DND-41 (cell line): ENCODE measurements at regions not wholly inside any gene's neighbourhood (a gene's known extent, or its start where the extent isn't known, plus 50 kb on each side); places are given as distances from the start of the nearest gene placed in this dataset.

Source experiments
- ATAC-seq: fragments of 200-7000 bp; cut with Tn5 transposase; 3 replicates; pipeline ENCODE4 v1.9.1; 2021; ENCODE audit warnings: low read depth; ENCODE audit not compliant: insufficient read depth
- DNase-seq: peaks from one replicate; pipeline ENCODE4 v3.0.0-alpha.2; 2020
- H2AFZ ChIP-seq: 2 replicates; pipeline ENCODE4 v1.6.0; 2012; ENCODE audit warnings: low read depth, low read length
- H3K27ac ChIP-seq: 2 replicates; pipeline ENCODE4 v1.5.1; 2012; ENCODE audit warnings: low read length, inconsistent platforms
- H3K27me3 ChIP-seq: fragments of 200-600 bp; sonication (generic); 2 replicates; pipeline ENCODE4 v1.6.0; 2012; ENCODE audit warnings: low read length, mild to moderate bottlenecking, inconsistent platforms; ENCODE audit not compliant: insufficient read depth, poor library complexity
- H3K36me3 ChIP-seq: 2 replicates; pipeline ENCODE4 v1.5.1; 2012; ENCODE audit warnings: low read length, inconsistent platforms; ENCODE audit not compliant: insufficient read depth
- H3K4me1 ChIP-seq: 2 replicates; pipeline ENCODE4 v1.5.1; 2012; ENCODE audit warnings: mild to moderate bottlenecking, low read length; ENCODE audit not compliant: insufficient read depth
- H3K4me2 ChIP-seq: 2 replicates; pipeline ENCODE4 v1.6.0; 2012; ENCODE audit warnings: mild to moderate bottlenecking, moderate library complexity, low read length, inconsistent platforms; ENCODE audit not compliant: insufficient read depth
- H3K4me3 ChIP-seq, 2 experiments: fragments of 200-600 bp in 1 of 2; shearing (Covaris generic) in 1 of 2; 2 replicates each; pipeline ENCODE4 v1.5.1; 2012 to 2016; ENCODE audit warnings: inconsistent platforms in 2 of 2, low read length in 2 of 2, mild to moderate bottlenecking in 2 of 2, low read depth in 1 of 2, moderate library complexity in 1 of 2
- H3K79me2 ChIP-seq: 2 replicates; pipeline ENCODE4 v1.6.0; 2012; ENCODE audit warnings: low read length, inconsistent platforms; ENCODE audit not compliant: insufficient read depth
- H3K9ac ChIP-seq: 2 replicates; pipeline ENCODE4 v1.6.0; 2012; ENCODE audit warnings: low read depth, mild to moderate bottlenecking, inconsistent platforms, low read length, moderate library complexity
- H3K9me3 ChIP-seq: 2 replicates; pipeline ENCODE4 v1.5.1; 2012; ENCODE audit warnings: low read length, moderate library complexity, mild to moderate bottlenecking, inconsistent platforms; ENCODE audit not compliant: insufficient read depth, severe bottlenecking
- H4K20me1 ChIP-seq: 2 replicates; pipeline ENCODE4 v1.6.0; 2012; ENCODE audit warnings: low read length; ENCODE audit not compliant: insufficient read depth
- CTCF ChIP-seq: IDR thresholded peaks from 2 replicates; pipeline ENCODE4 v1.5.1; 2012; ENCODE audit warnings: borderline replicate concordance, low read length, moderate library complexity, mild to moderate bottlenecking; ENCODE audit not compliant: poor library complexity, severe bottlenecking; ENCODE audit errors: extremely low read depth
- EZH2 ChIP-seq: IDR thresholded peaks from 3 replicates; pipeline ENCODE4 v1.6.1; 2012; ENCODE audit warnings: borderline replicate concordance, low read depth, mild to moderate bottlenecking, moderate library complexity, low read length, inconsistent platforms; ENCODE audit not compliant: severe bottlenecking

- H2AFZ ChIP-seq: no peak overlapping the region
- no peaks in the 10 kb centered on the region for H3K4me1 ChIP-seq
- DNase-seq: no peak
- no peak for ATAC-seq
- no peak overlapping the region for H3K4me2 ChIP-seq
- H3K79me2 ChIP-seq: no peaks in the 10 kb centered on the region
- no peak overlapping the region for H3K27ac ChIP-seq
- no peak overlapping the region for H3K4me3 ChIP-seq
- H4K20me1 ChIP-seq: no peaks in the 10 kb centered on the region
- TF ChIP-seq CTCF (no peak), EZH2 (no peak)
- no peaks in the 10 kb centered on the region for H3K9me3 ChIP-seq
- H3K9ac ChIP-seq: no peak overlapping the region
- H3K27me3 ChIP-seq: no peaks in the 10 kb centered on the region
- no peaks in the 10 kb centered on the region for H3K36me3 ChIP-seq
These were observed 1587.4 kb downstream of the GRIK2 start for GRCh38 chr6:102980951-102981350.

DNA sequence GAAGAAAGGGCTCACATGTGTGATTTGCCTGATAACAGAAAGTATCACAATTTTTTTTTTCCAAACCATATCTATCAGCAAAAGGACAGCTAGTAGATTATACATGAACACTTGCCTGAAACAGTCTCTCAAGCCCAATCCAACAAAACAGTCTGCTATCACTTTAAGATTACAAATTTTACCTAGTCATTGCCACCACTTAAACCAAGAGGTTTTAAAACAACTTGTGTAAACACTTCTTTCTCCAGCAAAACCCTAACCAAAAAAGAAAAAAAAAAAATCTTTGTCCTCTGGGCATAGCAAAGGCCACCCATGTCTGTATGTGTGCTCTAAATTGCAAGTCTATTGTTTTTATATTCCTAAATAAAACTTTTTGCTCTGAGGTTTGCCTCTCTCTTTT is 1568.4 kb downstream of the GRIK2 start:
- no peaks in the 10 kb centered on the region for H3K79me2 ChIP-seq
- H2AFZ ChIP-seq: no peak overlapping the region
- H3K4me1 ChIP-seq: no peaks in the 10 kb centered on the region
- no peak overlapping the region for H3K27ac ChIP-seq
- no peak for DNase-seq
- ATAC-seq: no peak
- no peaks in the 10 kb centered on the region for H3K36me3 ChIP-seq
- H3K27me3 ChIP-seq: no peaks in the 10 kb centered on the region
- no peaks in the 10 kb centered on the region for H4K20me1 ChIP-seq
- TF ChIP-seq CTCF: no peak
- TF ChIP-seq EZH2: no peak
- H3K4me3 ChIP-seq: no peak overlapping the region
- H3K9ac ChIP-seq: no peak overlapping the region
- no peaks in the 10 kb centered on the region for H3K9me3 ChIP-seq
- no peak overlapping the region for H3K4me2 ChIP-seq

GRCh38 chr6:102950967-102951366 is 1557.5 kb downstream of the GRIK2 start:
- no peaks in the 10 kb centered on the region for H3K9me3 ChIP-seq
- H3K4me1 ChIP-seq: no peaks in the 10 kb centered on the region
- H2AFZ ChIP-seq: no peak overlapping the region
- H3K36me3 ChIP-seq: no peaks in the 10 kb centered on the region
- H3K9ac ChIP-seq: no peak overlapping the region
- H3K4me2 ChIP-seq: no peak overlapping the region
- no peak overlapping the region for H3K4me3 ChIP-seq
- ATAC-seq (no peak), DNase-seq (no peak)
- no peaks in the 10 kb centered on the region for H3K79me2 ChIP-seq
- no peaks in the 10 kb centered on the region for H3K27me3 ChIP-seq
- no peak overlapping the region for H3K27ac ChIP-seq
- H4K20me1 ChIP-seq: no peaks in the 10 kb centered on the region
- no peak for TF ChIP-seq CTCF

DNA sequence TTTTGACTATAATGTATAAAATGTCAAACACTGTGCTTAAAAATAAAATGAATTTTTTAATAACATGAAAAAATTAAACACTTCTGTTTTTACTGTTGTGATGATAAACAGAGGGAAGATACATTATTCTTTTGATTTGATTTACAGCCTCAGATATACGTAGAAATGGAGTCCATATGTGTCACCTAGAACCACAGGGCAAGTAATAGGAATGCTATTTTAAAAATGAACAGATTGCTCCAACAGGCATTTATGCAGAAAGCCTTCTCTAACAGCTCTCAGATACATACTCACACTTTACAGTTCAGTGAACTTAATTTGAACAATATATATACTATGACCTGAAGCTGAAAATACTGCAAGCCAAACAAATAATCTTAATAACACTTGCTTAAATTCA is 1551.0 kb downstream of the GRIK2 start:
- Histone ChIP-seq H3K36me3 (no peaks in the 10 kb centered on the region), H2AFZ (no peak overlapping the region), H3K9me3 (no peaks in the 10 kb centered on the region), H3K79me2 (no peaks in the 10 kb centered on the region), H3K27me3 (no peaks in the 10 kb centered on the region), H3K4me3 (no peak overlapping the region), H3K4me2 (no peak overlapping the region), H3K27ac (no peak overlapping the region), H3K4me1 (no peaks in the 10 kb centered on the region), H3K9ac (no peak overlapping the region), H4K20me1 (no peaks in the 10 kb centered on the region)
- ATAC-seq: no peak
- TF ChIP-seq EZH2: no peak
- TF ChIP-seq CTCF: no peak
- DNase-seq: no peak
